PC-9 (cell line): ENCODE measurements at regions not wholly inside any gene's neighbourhood (a gene's known extent, or its start where the extent isn't known, plus 50 kb on each side); places are given as distances from the start of the nearest gene placed in this dataset.
A peak's percentile ranks its signal among the peaks of the same experiment; 100 is the strongest.

ENCODE experiments used
- BruUV-seq: library from RNA; stranded (reverse); fragments of 400-500 nt; replicated peaks from 2 replicates; lab custom pipeline; 2021; lab: Mats Ljungman, UMichigan
- CTCF ChIA-PET: fragments of 300-600 bp; sonication (Branson Sonifier 250); formaldehyde crosslinking; loops from one replicate; lab custom pipeline; 2022; ENCODE audit warnings: antibody characterized with exemption; lab: Charles Lee
- POLR2A ChIA-PET: fragments of 300-600 bp; sonication (Branson Sonifier 250); formaldehyde crosslinking; loops from one replicate; lab custom pipeline; 2022; ENCODE audit warnings: antibody characterized with exemption; ENCODE audit not compliant: unreplicated experiment; lab: Charles Lee
- DNase-seq, 2 experiments: peaks; one replicate each; pipeline versions ENCODE4 v3.0.0 to v3.0.0-alpha.2; 2015 to 2022; ENCODE audit warnings: mixed read lengths in 1 of 2
- H2AFZ ChIP-seq: fragments of 200-600 bp; sonication (generic); 2 replicates; pipeline ENCODE4 v1.8.1; 2017; ENCODE audit warnings: antibody characterized with exemption
- H3F3A ChIP-seq: fragments of 200-600 bp; sonication (generic); 2 replicates; pipeline ENCODE4 v1.8.1; 2017; ENCODE audit warnings: antibody characterized with exemption, mild to moderate bottlenecking, low read depth; ENCODE audit not compliant: insufficient read depth
- H3K27ac ChIP-seq: fragments of 200-600 bp; sonication (generic); 2 replicates; pipeline ENCODE4 v1.6.1; 2016; ENCODE audit warnings: mixed run types
- H3K27me3 ChIP-seq: fragments of 200-600 bp; sonication (generic); 2 replicates; pipeline ENCODE4 v1.6.1; 2016; ENCODE audit warnings: low read depth, mixed run types; ENCODE audit not compliant: insufficient read depth
- H3K36me3 ChIP-seq: fragments of 200-600 bp; sonication (generic); 2 replicates; pipeline ENCODE4 v1.6.1; 2016; ENCODE audit warnings: low read depth, mixed run types
- H3K4me1 ChIP-seq: fragments of 200-600 bp; sonication (generic); replicated peaks from 2 replicates; pipeline ENCODE4 v1.6.1; 2016; ENCODE audit warnings: mixed run types; ENCODE audit not compliant: insufficient read depth
- H3K4me2 ChIP-seq: fragments of 200-600 bp; sonication (generic); 2 replicates; pipeline ENCODE4 v1.6.1; 2017; ENCODE audit warnings: mixed run types
- H3K4me3 ChIP-seq: fragments of 200-600 bp; sonication (generic); 2 replicates; pipeline ENCODE4 v1.6.1; 2016; ENCODE audit warnings: mixed run types
- H3K79me2 ChIP-seq: fragments of 200-600 bp; sonication (generic); 2 replicates; pipeline ENCODE4 v1.6.1; 2017; ENCODE audit warnings: low read depth, mixed run types
- H3K9me2 ChIP-seq: fragments of 200-600 bp; sonication (generic); 2 replicates; pipeline ENCODE4 v1.8.1; 2017; ENCODE audit warnings: mild to moderate bottlenecking; ENCODE audit not compliant: insufficient read depth
- H3K9me3 ChIP-seq: fragments of 200-600 bp; sonication (generic); 2 replicates; pipeline ENCODE4 v1.8.1; 2016; ENCODE audit warnings: low read depth; ENCODE audit not compliant: insufficient read depth
- H4K20me1 ChIP-seq: fragments of 200-600 bp; sonication (generic); 2 replicates; pipeline ENCODE4 v1.8.1; 2017; ENCODE audit not compliant: insufficient read depth
- EZH2 ChIP-seq: fragments of 200-600 bp; sonication (generic); IDR thresholded peaks from 2 replicates; pipeline ENCODE4 v1.8.0; 2017; ENCODE audit warnings: antibody characterized with exemption, low read depth
- intact Hi-C: fragments of 100-400 bp; cut with micrococcal nuclease; formaldehyde crosslinking; loops from one replicate; pipeline ENCODE4 v1.10.0; 2022; ENCODE audit not compliant: unreplicated experiment
- TF ChIP-seq, protein P1 (sequence below): fragments of 200-600 bp; sonication (generic); conservative IDR thresholded peaks from 2 replicates; pipeline ENCODE4 v1.6.1; 2017; ENCODE audit warnings: mixed run types, antibody characterized with exemption, mild to moderate bottlenecking, moderate library complexity

DNA sequence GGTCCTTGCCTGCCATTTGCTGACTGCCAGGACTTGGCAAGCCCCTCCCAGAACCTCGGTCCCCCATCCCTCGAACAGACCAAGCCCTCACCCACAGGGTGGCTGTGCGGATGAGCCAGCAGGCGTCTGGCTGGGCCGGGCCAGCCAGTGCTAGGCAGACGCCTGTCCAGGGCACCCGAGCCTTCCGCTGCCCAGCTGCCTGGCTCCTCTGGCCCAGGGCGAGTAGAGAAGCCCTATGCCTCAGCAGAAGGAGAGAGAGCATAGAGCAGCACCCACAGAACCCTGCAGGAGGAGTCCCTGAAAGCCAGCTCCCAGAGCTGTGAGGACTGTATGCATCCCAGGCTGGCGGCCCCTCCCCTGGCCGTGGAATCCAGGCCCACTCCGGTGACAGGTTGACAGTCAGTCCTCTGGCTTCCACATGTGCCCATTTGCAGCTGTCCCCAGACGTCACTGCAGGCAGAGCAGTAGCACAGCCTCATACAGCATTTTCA is 62.1 kb upstream of the GLI2 start:
- Histone ChIP-seq H3K9me2 (no peaks in the 10 kb centered on the region), H3K79me2 (no peaks in the 10 kb centered on the region), H4K20me1 (no peaks in the 10 kb centered on the region; the same call in 1 of the 2 replicates), H3K36me3 (no peaks in the 10 kb centered on the region), H3K4me1 (peaks cover 23% of the 10 kb centered on the region), H3K9me3 (no peaks in the 10 kb centered on the region), H3K27ac (no peak overlapping the region), H2AFZ (no peak overlapping the region), H3K4me3 (no peak overlapping the region), H3K4me2 (no peak overlapping the region), H3F3A (peaks cover 26% of the 10 kb centered on the region), H3K27me3 (0 out of 2 replicates have a peak, but pooled peaks cover 6% of the 10 kb centered on the region)
- BruUV-seq: no TSS peak
- TF ChIP-seq EZH2: no peak
- TF ChIP-seq, protein P1, sequence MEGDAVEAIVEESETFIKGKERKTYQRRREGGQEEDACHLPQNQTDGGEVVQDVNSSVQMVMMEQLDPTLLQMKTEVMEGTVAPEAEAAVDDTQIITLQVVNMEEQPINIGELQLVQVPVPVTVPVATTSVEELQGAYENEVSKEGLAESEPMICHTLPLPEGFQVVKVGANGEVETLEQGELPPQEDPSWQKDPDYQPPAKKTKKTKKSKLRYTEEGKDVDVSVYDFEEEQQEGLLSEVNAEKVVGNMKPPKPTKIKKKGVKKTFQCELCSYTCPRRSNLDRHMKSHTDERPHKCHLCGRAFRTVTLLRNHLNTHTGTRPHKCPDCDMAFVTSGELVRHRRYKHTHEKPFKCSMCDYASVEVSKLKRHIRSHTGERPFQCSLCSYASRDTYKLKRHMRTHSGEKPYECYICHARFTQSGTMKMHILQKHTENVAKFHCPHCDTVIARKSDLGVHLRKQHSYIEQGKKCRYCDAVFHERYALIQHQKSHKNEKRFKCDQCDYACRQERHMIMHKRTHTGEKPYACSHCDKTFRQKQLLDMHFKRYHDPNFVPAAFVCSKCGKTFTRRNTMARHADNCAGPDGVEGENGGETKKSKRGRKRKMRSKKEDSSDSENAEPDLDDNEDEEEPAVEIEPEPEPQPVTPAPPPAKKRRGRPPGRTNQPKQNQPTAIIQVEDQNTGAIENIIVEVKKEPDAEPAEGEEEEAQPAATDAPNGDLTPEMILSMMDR: no peak
- ChIA-PET POLR2A (no interaction called here), CTCF (no interaction called here)
- DNase-seq: no peak
- intact Hi-C loops: no loop called here

GRCh38 chr2:120674246-120675170 is 61.2 kb upstream of the GLI2 start:
- Histone ChIP-seq H3K9me2 (no peaks in the 10 kb centered on the region), H3K4me3 (no peak overlapping the region), H3K9me3 (no peaks in the 10 kb centered on the region), H3K27me3 (0 out of 2 replicates have a peak, but pooled peaks cover 6% of the 10 kb centered on the region), H3K36me3 (no peaks in the 10 kb centered on the region), H3K4me2 (no peak overlapping the region), H4K20me1 (no peaks in the 10 kb centered on the region; the same call in 1 of the 2 replicates), H3K4me1 (peaks cover 14% of the 10 kb centered on the region), H3K27ac (no peak overlapping the region), H3F3A (peaks cover 18% of the 10 kb centered on the region), H2AFZ (no peak overlapping the region), H3K79me2 (no peaks in the 10 kb centered on the region)
- TF ChIP-seq, protein P1: no peak
- no peak for TF ChIP-seq EZH2
- POLR2A ChIA-PET: no interaction called here
- BruUV-seq: no TSS peak
- intact Hi-C loops: loop anchor here (1.0 to 5.0 kb wide), 3 partner anchors 232 to 437 kb away; no protein-coding TSS in a partner anchor
- CTCF ChIA-PET: no interaction called here
- no peak for DNase-seq

DNA sequence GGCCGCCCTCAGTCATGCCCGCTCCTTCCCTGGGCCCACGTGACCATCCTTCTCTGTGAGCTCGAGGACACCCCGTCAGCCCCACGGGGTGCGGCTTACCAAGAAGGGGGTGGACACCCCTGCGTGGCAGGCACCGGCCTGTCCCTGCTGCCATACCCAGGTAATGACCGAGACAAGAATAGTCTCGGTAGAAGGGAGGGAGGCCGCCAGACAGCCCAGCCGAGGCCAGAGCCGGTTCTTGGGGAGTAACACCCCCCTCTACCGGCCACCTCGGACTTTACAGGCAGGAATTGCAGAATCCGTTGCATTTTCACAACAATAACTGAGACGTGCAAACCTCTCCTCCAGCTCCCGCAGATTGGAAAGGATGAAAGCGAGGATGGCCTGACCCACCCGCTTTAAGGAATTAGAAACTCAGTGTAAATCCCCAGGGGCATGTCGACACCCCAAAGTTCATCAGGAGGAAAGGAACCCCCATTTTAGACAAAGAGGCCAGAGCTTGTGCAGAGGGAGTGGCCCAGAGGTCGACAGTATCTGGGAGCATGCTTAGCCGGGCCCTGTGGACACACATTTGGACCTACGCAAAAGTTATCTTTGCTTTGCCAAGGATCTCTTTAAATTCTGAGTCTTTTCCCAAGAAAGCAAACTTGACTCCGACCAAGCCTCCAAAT is 60.1 kb upstream of the GLI2 start:
- TF ChIP-seq EZH2: no peak
- TF ChIP-seq, protein P1: peak; percentile 99
- no peak overlapping the region for H2AFZ ChIP-seq

More for the DNA sequence above, 60.1 kb upstream of the GLI2 start:
- Histone ChIP-seq H4K20me1 (no peaks in the 10 kb centered on the region; the same call in 1 of the 2 replicates), H3K36me3 (no peaks in the 10 kb centered on the region), H3K27me3 (0 out of 2 replicates have a peak, but pooled peaks cover 6% of the 10 kb centered on the region), H3F3A (peaks cover 7% of the 10 kb centered on the region; the same call in 1 of the 2 replicates), H3K79me2 (no peaks in the 10 kb centered on the region), H3K4me1 (0 out of 2 replicates have a peak, but pooled peaks cover 3% of the 10 kb centered on the region), H3K4me3 (no peak overlapping the region), H3K9me3 (no peaks in the 10 kb centered on the region), H3K4me2 (no peak overlapping the region), H3K9me2 (no peaks in the 10 kb centered on the region), H3K27ac (no peak overlapping the region)
- ChIA-PET CTCF (no interaction called here), POLR2A (no interaction called here)
- DNase-seq: peak; percentile 51 to 68
- BruUV-seq: no TSS peak
- intact Hi-C loops: loop anchor here (1.0 to 5.0 kb wide), 3 partner anchors 233 to 438 kb away; no protein-coding TSS in a partner anchor
